Pancreas (tissue), 10 donors: ENCODE measurements at regions not wholly inside any gene's neighbourhood (a gene's known extent, or its start where the extent isn't known, plus 50 kb on each side); places are given as distances from the start of the nearest gene placed in this dataset.

Experiments used
- ATAC-seq, 4 donors: fragments of 200-7000 bp; cut with Tn5 transposase; one replicate each; pipeline versions ENCODE4 v1.8.0 to v1.9.1; 2020; ENCODE audit warnings: mild to moderate bottlenecking in 4 of 4, moderate library complexity in 4 of 4
- DNase-seq, 6 donors: peaks; one replicate each; pipeline ENCODE4 v3.0.0-alpha.2; 2020
- FAIRE-seq: peaks from 2 replicates; lab custom pipeline; 2012; peaks lifted over from hg19 to GRCh38; lab: Jason Lieb, UNC
- H3K27ac ChIP-seq, 4 donors: fragments of 200-600 bp; sonication (generic); 1 replicate in 3 of 4; 2 replicates in 1 of 4; pipeline versions ENCODE4 v1.5.0 to v1.8.0; 2020
- H3K27me3 ChIP-seq, 4 donors: fragments of 200-600 bp; one replicate each; pipeline ENCODE4 v1.8.0; 2021
- H3K36me3 ChIP-seq, 3 donors: fragments of 200-600 bp; sonication (generic) in 1 of 3; one replicate each; pipeline versions ENCODE4 v1.5.0 to v1.8.0; 2020 to 2021
- H3K4me1 ChIP-seq, 3 donors: fragments of 200-600 bp; one replicate each; pipeline ENCODE4 v1.8.0; 2021
- H3K4me3 ChIP-seq, 4 donors: fragments of 200-600 bp; sonication (generic) in 2 of 4; one replicate each; pipeline versions ENCODE4 v1.5.0 to v1.8.0; 2020 to 2021
- H3K9me3 ChIP-seq, 4 donors: fragments of 200-600 bp; one replicate each; pipeline ENCODE4 v1.8.0; 2021
- CTCF ChIP-seq, 4 donors: fragments of 200-600 bp; sonication (generic) in 3 of 4; IDR thresholded peaks; one replicate each; pipeline versions ENCODE4 v1.5.0 to v1.8.0; 2021; ENCODE audit warnings: antibody characterized with exemption in 4 of 4
- WGBS, 2 donors: extraction: QIAGEN DNeasy Blood & Tissue Kit; methylation state at CpG; one replicate each; pipeline ENCODE4 v1.1.7; 2013; 5-methylcytosine and 5-hydroxymethylcytosine counted together
- intact Hi-C, 3 donors: fragments of 100-400 bp; cut with DNase I; formaldehyde crosslinking; loops; one replicate each; pipeline versions ENCODE4 v1.11.1 to v1.14.2; 2022
- donor health status: healthy with polysubstance abuse.
- donor health status: DM: no; HTN: no; CAD: no; lungs with moderate emphysema.
- donor health status: DM: no; HTN: no; CAD: no.
- donor health status: control.
- donor health status: control.
- donor health status: Bipolar disorder and iron deficiency.
- donor health status: DM: yes; HTN: yes; CAD: no.
- donor health status: DM: no; HTN: no; CAD: no.
- donor health status: DM: no; HTN: no; CAD: no.
- donor health status: DM: yes; HTN: yes; CAD: no.

GRCh38 chr18:78582898-78583738 is 396.5 kb upstream of the SALL3 start:
- Histone ChIP-seq H3K4me3 (no peak overlapping the region), H3K36me3 (no peaks in the 10 kb centered on the region), H3K9me3 (no peaks in the 10 kb centered on the region), H3K27ac (no peak overlapping the region), H3K4me1 (no peaks in the 10 kb centered on the region), H3K27me3 (no peaks in the 10 kb centered on the region)
- intact Hi-C loops: no loop called here
- no peak for TF ChIP-seq CTCF (IDR thresholded peaks at IDR 0.05)
- 62 to 73% methylated on average over 26 of the region's 26 CpGs for WGBS, 2 donors
- no peak for FAIRE-seq
- ATAC-seq: no peak
- no peak for DNase-seq

DNA sequence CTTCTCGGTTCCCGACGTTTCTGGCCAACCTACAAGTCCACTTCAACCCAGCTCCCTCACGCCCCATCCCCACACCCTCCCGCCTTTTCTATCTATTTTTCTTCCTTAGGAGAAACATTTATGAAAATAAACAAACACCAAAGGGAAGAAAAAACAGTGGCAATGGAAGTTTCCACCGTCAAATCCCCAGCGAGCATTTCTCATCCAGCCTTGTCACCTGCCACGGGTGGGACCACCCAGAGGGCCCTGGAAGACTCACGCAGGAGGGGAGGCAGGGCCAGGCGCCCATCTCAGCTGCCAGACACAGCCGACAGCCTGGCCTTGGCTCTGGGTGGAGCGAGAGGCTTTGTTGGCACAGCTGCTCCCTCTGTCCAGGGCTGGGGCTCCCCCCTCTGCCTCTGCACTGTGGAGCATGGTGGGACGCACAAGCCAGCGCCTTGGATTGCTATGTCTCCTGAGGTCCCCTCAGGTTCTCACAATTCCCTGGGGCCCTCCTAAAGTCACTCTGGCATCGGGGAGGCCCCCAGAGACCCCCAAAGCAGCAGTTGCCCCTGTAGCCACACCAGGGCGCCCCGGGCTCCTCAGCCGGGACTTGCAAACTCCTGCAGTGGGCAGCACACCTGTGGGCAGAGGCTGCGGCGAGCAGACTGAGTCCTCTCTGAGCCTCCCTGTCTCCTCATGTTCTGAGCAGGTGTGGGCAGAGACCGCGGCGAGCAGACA is 395.7 kb upstream of the SALL3 start:
- no peaks in the 10 kb centered on the region for H3K9me3 ChIP-seq
- no peak for FAIRE-seq

GRCh38 chr18:78584459-78585022 is 395.1 kb upstream of the SALL3 start:
- ATAC-seq (no peak), DNase-seq (no peak), FAIRE-seq (no peak)
- no peaks in the 10 kb centered on the region for H3K9me3 ChIP-seq
- H3K27me3 ChIP-seq: no peaks in the 10 kb centered on the region
- no peak overlapping the region for H3K4me3 ChIP-seq
- no peak overlapping the region for H3K27ac ChIP-seq
- no peaks in the 10 kb centered on the region for H3K4me1 ChIP-seq
- TF ChIP-seq CTCF (IDR thresholded peaks at IDR 0.05): no peak
- WGBS, 2 donors: 61 to 81% methylated on average over 19 of the region's 19 CpGs
- intact Hi-C loops: no loop called here
- no peaks in the 10 kb centered on the region for H3K36me3 ChIP-seq

More for the DNA sequence above, 395.7 kb upstream of the SALL3 start:
- ATAC-seq (no peak), DNase-seq (no peak)
- TF ChIP-seq CTCF (IDR thresholded peaks at IDR 0.05): no peak
- WGBS, 2 donors: 65 to 67% methylated on average over 22 to 23 of the region's 23 CpGs
- Histone ChIP-seq H3K27ac (no peak overlapping the region), H3K4me3 (no peak overlapping the region), H3K27me3 (no peaks in the 10 kb centered on the region), H3K4me1 (no peaks in the 10 kb centered on the region), H3K36me3 (no peaks in the 10 kb centered on the region)
- intact Hi-C loops: no loop called here

GRCh38 chr18:78586586-78586985 is 393.0 kb upstream of the SALL3 start:
- Histone ChIP-seq H3K36me3 (no peaks in the 10 kb centered on the region), H3K9me3 (no peaks in the 10 kb centered on the region), H3K27me3 (no peaks in the 10 kb centered on the region), H3K27ac (no peak overlapping the region), H3K4me1 (no peaks in the 10 kb centered on the region), H3K4me3 (no peak overlapping the region)
- 53 to 80% methylated on average over 7 of the region's 7 CpGs for WGBS, 2 donors
- no peak for TF ChIP-seq CTCF (IDR thresholded peaks at IDR 0.05)
- intact Hi-C loops: no loop called here
- FAIRE-seq: no peak
- ATAC-seq: no peak
- no peak for DNase-seq
